Activated CD8-positive, alpha-beta memory T cell treated with anti-CD3 and anti-CD28 coated beads for 1 hour (primary cell): ENCODE measurements at regions not wholly inside any gene's neighbourhood (a gene's known extent, or its start where the extent isn't known, plus 50 kb on each side); places are given as distances from the start of the nearest gene placed in this dataset.
"Not testable (repeated sequence)": the region's sequence is repeated elsewhere in the genome, so short reads cannot be mapped to it uniquely, and the experiment has no call there.

Experiments
- DNase-seq, 2 donors: peaks; one replicate each; pipeline ENCODE4 v3.0.0-alpha.2; 2020; ENCODE audit warnings: low read depth in 1 of 2; ENCODE audit errors: extremely low read depth in 1 of 2

GRCh38 chr6:27593200-27593818 is 120.4 kb upstream of the ZNF184 start:
- no peak for DNase-seq

- DNase-seq, result no peak
Measured at GRCh38 chr6:27592481-27593199, 119.7 kb upstream of the ZNF184 start.

GRCh38 chr6:27591699-27592480 is 119.0 kb upstream of the ZNF184 start:
- no peak for DNase-seq

- not testable (repeated sequence) for DNase-seq
Measured at GRCh38 chr6:27585316-27585715, 112.4 kb upstream of the ZNF184 start.

GRCh38 chr6:27584326-27584725 is 111.4 kb upstream of the ZNF184 start:
- no peak for DNase-seq

GRCh38 chr6:27582928-27583725 is 110.2 kb upstream of the ZNF184 start:
- DNase-seq, result no peak

GRCh38 chr6:27579973-27580372 is 107.1 kb upstream of the ZNF184 start:
- DNase-seq, result no peak

GRCh38 chr6:27577922-27578321 is 105.0 kb upstream of the ZNF184 start:
- DNase-seq, result no peak

GRCh38 chr6:27575594-27576361 is 102.9 kb upstream of the ZNF184 start:
- DNase-seq, result no peak

GRCh38 chr6:27568226-27568897 is 95.5 kb upstream of the ZNF184 start:
- no peak for DNase-seq

GRCh38 chr6:27565839-27566779 is 93.2 kb upstream of the ZNF184 start:
- no peak for DNase-seq

GRCh38 chr6:27562027-27562410 is 89.1 kb upstream of the ZNF184 start:
- DNase-seq, result no peak

GRCh38 chr6:27558028-27558724 is 85.3 kb upstream of the ZNF184 start:
- DNase-seq, result no peak

- DNase-seq, result no peak
Measured at GRCh38 chr6:27556406-27556805, 83.5 kb upstream of the ZNF184 start.

GRCh38 chr6:27553123-27553904 is 80.4 kb upstream of the ZNF184 start:
- no peak for DNase-seq

GRCh38 chr6:27551607-27552006 is 78.7 kb upstream of the ZNF184 start:
- no peak for DNase-seq

- DNase-seq, result no peak
Measured at GRCh38 chr6:27550692-27551091, 77.8 kb upstream of the ZNF184 start.
